Peyer's patch (tissue), 4 donors: ENCODE measurements at regions not wholly inside any gene's neighbourhood (a gene's known extent, or its start where the extent isn't known, plus 50 kb on each side); places are given as distances from the start of the nearest gene placed in this dataset.

Experiments
- CTCF ChIP-seq, 6 experiments: fragments of 450-650 bp in 4 of 6; fragments of 200-600 bp in 2 of 6; sonication (generic) in 1 of 6; IDR thresholded peaks; one replicate each; pipeline ENCODE4 v1.5.1; 2017 to 2019; ENCODE audit warnings: antibody characterized with exemption in 6 of 6, mild to moderate bottlenecking in 3 of 6, moderate library complexity in 1 of 6
- POLR2A ChIP-seq, 2 donors: fragments of 450-650 bp; IDR thresholded peaks; one replicate each; pipeline ENCODE4 v1.5.1; 2017; ENCODE audit warnings: antibody characterized with exemption in 2 of 2, mild to moderate bottlenecking in 2 of 2, moderate library complexity in 2 of 2

- TF ChIP-seq CTCF (IDR thresholded peaks at IDR 0.05) (no peak), POLR2A (IDR thresholded peaks at IDR 0.05) (no peak)
Measured at GRCh38 chr7:142546452-142546851, 202.8 kb upstream of the PRSS1 start.
